Neural cell (in vitro differentiated cells): ENCODE measurements at regions not wholly inside any gene's neighbourhood (a gene's known extent, or its start where the extent isn't known, plus 50 kb on each side); places are given as distances from the start of the nearest gene placed in this dataset.

Experiments used
- CTCF ChIP-seq: fragments of 450-650 bp; IDR thresholded peaks from 2 replicates; pipeline ENCODE4 v1.5.1; 2014; ENCODE audit warnings: antibody characterized with exemption, mild to moderate bottlenecking, moderate library complexity; ENCODE audit not compliant: poor library complexity, severe bottlenecking
- EP300 ChIP-seq: fragments of 450-650 bp; conservative IDR thresholded peaks from 2 replicates; pipeline ENCODE4 v1.6.1; 2014; ENCODE audit warnings: antibody characterized with exemption, mild to moderate bottlenecking, moderate library complexity; ENCODE audit not compliant: poor library complexity, severe bottlenecking
- EZH2 ChIP-seq: fragments of 200-600, 300-800 bp; shearing (Covaris generic), sonication (generic); IDR thresholded peaks from 2 replicates; pipeline ENCODE4 v1.6.1; 2014; ENCODE audit warnings: antibody characterized with exemption, low read length, borderline replicate concordance, mild to moderate bottlenecking; ENCODE audit not compliant: insufficient read depth, poor library complexity, severe bottlenecking
- POLR2AphosphoS5 ChIP-seq: IDR thresholded peaks from 2 replicates; pipeline ENCODE4 v1.6.1; 2012
- REST ChIP-seq: IDR thresholded peaks from 2 replicates; pipeline ENCODE4 v1.6.1; 2012; ENCODE audit warnings: borderline replicate concordance
- SMC3 ChIP-seq: fragments of 450-650 bp; conservative IDR thresholded peaks from 2 replicates; pipeline ENCODE4 v1.6.1; 2014; ENCODE audit warnings: antibody characterized with exemption, mild to moderate bottlenecking, moderate library complexity; ENCODE audit not compliant: poor library complexity

- TF ChIP-seq CTCF = no peak
- TF ChIP-seq EZH2 = no peak
- no peak for TF ChIP-seq REST
- no peak for TF ChIP-seq SMC3
- no peak for TF ChIP-seq POLR2AphosphoS5
- TF ChIP-seq EP300 = no peak
These were observed 190.5 kb upstream of the MC4R start for GRCh38 chr18:60563082-60563481.
